ENCODE measurements at regions not wholly inside any gene's neighbourhood (a gene's known extent, or its start where the extent isn't known, plus 50 kb on each side); places are given as distances from the start of the nearest gene placed in this dataset.

DNA sequence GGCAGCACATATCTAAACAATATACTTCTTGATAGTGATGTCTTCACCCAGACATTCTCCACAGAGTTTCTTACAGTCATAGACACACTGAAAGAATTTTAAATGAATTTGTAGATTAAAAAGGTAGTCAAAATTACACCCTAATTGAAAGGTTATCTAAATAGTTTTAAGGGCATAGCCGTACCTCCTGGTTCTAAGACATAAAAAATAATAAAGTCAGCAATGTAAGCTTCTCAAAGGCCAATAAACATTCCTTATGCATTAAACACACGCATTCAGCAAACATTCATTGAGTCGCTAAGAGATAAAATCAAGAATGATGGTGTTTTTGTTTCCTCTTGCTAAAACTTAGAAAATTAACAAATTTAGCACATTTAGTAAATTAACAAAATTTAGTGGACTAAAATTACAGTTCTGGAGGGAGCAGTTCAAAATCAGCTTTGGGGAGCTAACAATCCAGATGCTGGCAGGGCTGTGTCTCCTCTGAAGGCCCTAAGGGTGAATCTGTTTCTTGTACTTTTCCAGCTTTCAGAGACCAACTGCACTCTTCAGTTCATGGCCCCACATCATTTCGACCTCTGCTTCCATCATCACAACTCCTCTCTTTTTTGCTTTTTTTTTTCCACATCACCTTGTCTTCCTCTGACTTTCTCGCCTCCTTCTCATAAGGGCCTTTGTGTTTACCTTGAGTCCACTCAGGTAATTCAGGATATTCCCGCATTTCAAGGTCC lies 516.5 kb downstream of the DNAH5 start:
- TF ChIP-seq, protein P1, sequence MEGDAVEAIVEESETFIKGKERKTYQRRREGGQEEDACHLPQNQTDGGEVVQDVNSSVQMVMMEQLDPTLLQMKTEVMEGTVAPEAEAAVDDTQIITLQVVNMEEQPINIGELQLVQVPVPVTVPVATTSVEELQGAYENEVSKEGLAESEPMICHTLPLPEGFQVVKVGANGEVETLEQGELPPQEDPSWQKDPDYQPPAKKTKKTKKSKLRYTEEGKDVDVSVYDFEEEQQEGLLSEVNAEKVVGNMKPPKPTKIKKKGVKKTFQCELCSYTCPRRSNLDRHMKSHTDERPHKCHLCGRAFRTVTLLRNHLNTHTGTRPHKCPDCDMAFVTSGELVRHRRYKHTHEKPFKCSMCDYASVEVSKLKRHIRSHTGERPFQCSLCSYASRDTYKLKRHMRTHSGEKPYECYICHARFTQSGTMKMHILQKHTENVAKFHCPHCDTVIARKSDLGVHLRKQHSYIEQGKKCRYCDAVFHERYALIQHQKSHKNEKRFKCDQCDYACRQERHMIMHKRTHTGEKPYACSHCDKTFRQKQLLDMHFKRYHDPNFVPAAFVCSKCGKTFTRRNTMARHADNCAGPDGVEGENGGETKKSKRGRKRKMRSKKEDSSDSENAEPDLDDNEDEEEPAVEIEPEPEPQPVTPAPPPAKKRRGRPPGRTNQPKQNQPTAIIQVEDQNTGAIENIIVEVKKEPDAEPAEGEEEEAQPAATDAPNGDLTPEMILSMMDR (conservative IDR thresholded peaks at IDR 0.05; ENCODE audit: low read depth, low read length) = no peak
- H3K4me3 ChIP-seq (ENCODE audit: low read depth, low read length) = no peak overlapping the region
- no peak for DNase-seq (ENCODE audit: low read depth)

DNA sequence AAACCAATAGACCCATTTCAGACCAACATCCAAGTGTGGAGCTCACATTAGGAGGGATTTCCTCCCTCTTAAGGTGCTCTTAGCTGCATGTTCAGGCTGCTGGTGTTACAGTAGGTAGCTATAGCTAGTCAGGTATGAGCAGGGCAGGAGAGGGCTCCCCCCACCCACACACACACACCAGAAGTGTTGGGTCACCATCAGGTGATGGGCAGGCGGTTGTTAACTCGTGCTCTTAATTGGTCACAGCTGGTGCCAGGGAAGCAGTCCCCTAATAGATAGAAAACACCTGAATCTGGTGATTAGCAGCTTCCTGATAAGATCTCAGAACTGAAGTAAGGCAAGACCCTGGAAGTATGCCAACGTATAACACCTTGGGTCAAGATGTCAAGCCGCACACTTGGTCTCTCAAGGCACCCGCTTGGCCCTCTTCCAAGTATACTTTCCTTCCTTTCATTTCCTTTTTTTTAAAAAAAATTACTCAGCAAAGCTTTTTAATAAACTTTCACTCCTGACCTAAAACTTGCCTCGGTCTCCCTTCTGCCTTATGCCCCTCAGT lies 532.4 kb downstream of the DNAH5 start:
- no peak for DNase-seq (ENCODE audit: low read depth)

DNA sequence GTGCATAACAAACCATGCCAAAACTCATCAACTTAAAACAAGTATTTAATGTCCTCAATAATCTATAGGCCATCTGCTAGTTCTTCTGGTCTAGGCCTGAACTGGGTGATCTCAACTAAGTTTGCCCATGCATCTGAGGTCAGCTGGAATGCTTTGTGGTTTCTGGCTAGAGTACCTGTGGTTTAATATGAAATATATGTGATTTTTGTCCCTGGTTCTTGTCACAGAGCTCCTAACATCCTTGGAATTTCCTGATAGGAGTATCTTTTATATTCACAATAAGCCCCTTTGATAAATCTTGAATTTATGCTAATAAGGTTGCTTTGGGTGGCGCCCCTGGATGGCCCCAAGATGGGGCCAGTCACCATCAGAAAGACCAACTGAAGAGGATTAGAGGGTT lies 535.9 kb downstream of the DNAH5 start:
- TF ChIP-seq, protein P1 (conservative IDR thresholded peaks at IDR 0.05; ENCODE audit: low read depth, low read length) = no peak
- no peak for DNase-seq (ENCODE audit: low read depth)
- no peak overlapping the region for H3K4me3 ChIP-seq (ENCODE audit: low read depth, low read length)

More for the DNA sequence above, 532.4 kb downstream of the DNAH5 start:
- TF ChIP-seq, protein P1 (conservative IDR thresholded peaks at IDR 0.05; ENCODE audit: low read depth, low read length) = no peak
- no peak overlapping the region for H3K4me3 ChIP-seq (ENCODE audit: low read depth, low read length)

DNA sequence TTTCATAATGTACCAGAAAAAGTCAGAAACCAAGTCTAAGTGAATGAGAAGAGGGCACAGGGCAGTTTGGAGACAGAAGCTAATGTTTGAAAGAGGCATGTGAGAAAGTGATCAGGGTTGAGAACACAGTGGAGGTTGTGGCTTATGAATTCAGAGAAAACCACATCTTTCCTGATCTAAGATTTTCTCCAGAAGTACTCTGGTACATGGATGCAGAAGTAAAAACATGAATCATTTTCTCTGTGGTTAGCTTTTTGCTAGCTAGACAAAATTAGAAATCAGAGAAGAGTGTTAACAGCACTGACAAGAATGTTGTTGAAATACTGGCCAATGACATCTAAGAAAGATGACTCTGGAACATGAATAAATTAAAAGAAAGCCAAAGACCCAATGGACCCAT lies 541.1 kb downstream of the DNAH5 start:
- DNase-seq (ENCODE audit: low read depth) = no peak
- H3K4me3 ChIP-seq (ENCODE audit: low read depth, low read length) = no peak overlapping the region
- TF ChIP-seq, protein P1 (conservative IDR thresholded peaks at IDR 0.05; ENCODE audit: low read depth, low read length) = no peak

DNA sequence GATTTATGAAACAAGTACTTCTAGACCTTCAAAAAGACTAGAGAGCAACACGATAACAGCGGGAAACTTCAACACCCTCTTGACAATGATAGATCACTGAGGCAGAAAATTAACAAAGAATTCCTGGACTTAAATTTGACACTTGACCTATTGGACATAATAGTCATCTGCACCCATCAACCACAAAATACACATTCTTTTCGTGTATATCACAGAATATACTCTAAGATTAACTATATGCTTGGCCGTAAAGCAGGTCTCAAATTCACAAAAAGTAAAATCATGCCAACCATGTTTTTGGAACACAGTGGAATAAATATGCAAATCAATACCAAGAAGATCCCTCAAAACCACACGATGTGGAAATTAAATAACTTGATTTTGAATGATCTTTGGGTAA lies 559.4 kb downstream of the DNAH5 start:
- no peak for DNase-seq (ENCODE audit: low read depth)
- H3K4me3 ChIP-seq (ENCODE audit: low read depth, low read length) = no peak overlapping the region
- TF ChIP-seq, protein P1 (conservative IDR thresholded peaks at IDR 0.05; ENCODE audit: low read depth, low read length) = no peak

DNA sequence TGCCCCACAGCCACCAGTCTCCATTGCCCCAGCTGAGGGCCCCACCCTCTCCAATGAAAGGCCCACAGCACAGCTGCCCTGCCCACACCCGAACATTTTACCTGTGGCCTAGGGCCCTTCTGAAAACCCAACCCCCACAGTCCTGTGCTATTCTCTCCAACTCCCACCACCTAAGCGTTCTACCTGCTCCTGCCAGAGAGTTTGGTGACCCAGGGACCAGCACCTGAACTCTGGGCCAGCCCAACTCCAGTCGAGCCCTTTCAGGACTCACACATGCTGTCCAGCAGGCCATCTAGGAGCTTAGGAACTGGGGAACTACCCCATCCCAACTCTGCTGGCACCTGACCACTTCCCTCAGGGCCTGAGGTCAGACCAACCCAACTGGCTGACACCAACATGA lies 562.3 kb downstream of the DNAH5 start:
- TF ChIP-seq, protein P1 (conservative IDR thresholded peaks at IDR 0.05; ENCODE audit: low read depth, low read length) = no peak
- no peak for DNase-seq (ENCODE audit: low read depth)

DNA sequence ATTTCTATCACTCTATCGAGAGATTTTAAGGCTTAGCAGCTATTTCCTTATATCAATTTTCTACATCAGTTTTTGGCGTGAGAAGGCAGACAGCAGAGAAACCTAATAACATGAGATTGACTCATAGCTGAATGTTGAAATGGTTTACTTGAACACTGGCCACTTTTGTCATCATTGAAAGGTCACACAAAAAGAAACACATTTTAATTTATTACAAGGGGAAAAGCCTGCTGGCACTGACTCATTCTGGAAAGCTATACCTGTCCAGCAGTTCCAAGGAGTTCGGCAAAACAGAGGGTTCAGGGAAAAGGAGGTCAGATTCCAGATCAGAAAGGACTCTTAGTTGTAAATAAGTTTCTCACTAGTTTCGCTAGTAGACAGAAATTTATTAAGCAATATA lies 566.4 kb downstream of the DNAH5 start:
- no peak for DNase-seq (ENCODE audit: low read depth)
- H3K4me3 ChIP-seq (ENCODE audit: low read depth, low read length) = no peak overlapping the region
- TF ChIP-seq, protein P1 (conservative IDR thresholded peaks at IDR 0.05; ENCODE audit: low read depth, low read length) = no peak

More for the DNA sequence above, 562.3 kb downstream of the DNAH5 start:
- H3K4me3 ChIP-seq (ENCODE audit: low read depth, low read length) = no peak overlapping the region
